Stimulated activated CD8-positive, alpha-beta memory T cell treated with anti-CD3 and anti-CD28 coated beads, Interleukin-7, amount 100 ng/mL, for 48 hours (primary cell): ENCODE measurements at regions not wholly inside any gene's neighbourhood (a gene's known extent, or its start where the extent isn't known, plus 50 kb on each side); places are given as distances from the start of the nearest gene placed in this dataset.

Experiments
- DNase-seq, 2 donors: peaks; one replicate each; pipeline ENCODE4 v3.0.0-alpha.2; 2020; ENCODE audit warnings: low read depth in 1 of 2; ENCODE audit errors: extremely low read depth in 1 of 2

DNA sequence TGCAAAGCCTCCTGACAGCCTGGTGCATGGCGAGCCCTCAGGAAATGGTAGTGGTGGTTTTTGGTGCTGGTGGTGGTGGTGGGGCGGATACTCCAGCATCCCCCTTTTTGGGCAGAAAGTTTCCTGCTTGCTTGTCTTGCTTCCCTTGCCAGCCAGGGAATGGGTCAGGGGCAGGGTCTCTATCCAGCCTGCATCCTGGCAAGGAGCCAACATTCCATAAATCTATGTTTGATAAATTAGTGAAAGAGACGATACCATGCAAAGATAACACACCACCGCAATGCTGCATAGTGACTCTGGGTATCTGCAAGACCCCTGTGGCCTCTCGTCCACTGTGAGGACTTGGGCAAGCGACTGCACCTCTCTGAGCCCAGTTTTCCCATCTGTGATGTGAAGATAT, 246.2 kb downstream of the LRFN2 start:
- no peak for DNase-seq

DNA sequence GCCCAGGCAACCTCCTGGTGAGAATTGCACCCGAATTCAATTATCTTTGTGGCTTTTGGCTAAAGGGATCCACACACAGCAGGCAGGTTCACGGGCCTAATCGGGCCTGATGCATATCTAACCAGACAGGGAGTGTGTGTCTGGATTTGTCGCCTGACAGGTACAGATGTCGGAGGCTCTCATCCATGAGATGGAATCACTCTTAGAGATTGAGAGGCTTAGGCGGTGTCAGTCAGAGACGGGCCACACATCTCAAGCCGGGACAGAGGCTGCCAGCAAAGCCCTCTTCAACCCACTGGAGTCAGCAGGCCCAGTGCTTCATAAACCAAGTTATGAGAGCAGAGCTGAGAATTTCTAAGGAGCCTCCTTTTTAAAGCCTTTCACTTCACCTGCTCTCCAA, 247.0 kb downstream of the LRFN2 start:
- DNase-seq: no peak

DNA sequence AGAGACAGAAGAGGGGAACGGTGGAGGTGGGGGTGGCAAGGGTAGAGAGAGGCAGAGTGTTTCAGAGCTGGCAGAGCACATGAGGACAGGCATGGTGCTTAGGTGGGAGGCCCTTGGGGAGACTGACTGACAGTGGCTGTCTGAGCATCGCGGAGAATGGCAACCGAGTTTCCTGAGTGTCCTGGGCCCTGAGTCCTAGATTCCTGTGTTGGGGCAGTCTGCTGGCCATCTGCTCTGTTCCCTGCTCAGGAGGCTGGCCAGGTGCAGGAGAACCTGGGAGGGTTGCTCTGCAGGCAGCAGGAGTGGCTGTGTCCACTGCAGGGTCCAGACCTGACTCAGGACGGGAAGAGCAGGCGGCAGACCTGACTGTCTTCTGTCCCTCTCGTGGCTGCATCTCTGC, 248.9 kb downstream of the LRFN2 start:
- DNase-seq: no peak

DNA sequence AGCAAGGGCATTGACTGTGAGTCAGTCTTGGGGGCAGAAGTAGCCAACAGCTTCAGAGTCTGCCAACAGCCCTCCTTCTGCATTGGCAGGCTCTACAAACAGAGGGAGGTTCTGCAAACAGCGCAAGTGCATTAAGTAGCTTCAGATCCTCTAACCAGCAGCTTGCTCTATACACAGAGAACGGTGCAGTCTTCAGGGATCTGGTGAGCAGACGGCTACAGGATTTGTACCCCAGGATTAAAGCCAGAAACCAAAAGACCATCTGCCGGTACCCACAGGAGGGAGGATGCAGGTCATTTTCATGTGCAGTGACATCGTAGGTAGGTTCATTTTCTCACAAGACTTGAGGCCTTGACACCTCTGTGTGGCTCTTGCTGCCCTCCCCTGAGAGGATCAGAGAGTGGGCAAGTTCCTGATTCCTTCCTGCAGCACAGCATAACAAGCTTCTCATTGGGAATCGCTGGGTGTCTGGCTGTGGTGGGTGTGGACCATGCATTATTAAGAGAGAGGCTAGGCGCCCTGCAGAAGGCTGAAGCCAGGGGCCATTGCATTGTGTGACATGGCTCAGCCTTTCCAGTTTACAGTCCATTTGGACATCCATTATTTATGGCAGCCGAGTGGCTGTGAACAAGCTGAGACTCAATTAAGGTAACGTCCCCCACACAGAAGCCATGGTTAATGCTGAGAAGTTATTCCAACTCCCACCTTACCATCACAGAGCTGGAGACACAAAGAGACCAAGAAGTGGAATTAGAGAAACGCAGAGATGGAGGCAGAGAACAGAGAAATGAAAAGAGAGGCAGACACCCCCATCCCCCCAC, 250.0 kb downstream of the LRFN2 start:
- no peak for DNase-seq

DNA sequence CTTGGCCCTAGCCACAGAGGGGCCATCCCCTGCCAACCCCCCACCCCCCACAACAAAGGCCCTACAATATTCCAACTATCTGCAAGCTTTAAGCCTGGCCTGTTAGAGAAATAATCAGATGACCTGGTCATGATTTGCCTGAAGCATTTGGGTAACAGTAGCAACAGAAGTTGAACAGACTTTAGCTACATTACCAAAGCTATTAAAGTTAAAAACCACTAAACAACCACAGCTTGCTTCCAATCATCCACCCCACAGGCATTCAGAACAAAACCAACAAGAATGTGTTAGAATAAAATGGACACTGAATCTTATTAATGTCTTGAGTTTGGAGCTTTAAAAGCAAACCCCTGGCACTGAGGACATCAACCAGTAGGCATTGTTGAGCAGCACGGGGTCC, 250.9 kb downstream of the LRFN2 start:
- DNase-seq: no peak

DNA sequence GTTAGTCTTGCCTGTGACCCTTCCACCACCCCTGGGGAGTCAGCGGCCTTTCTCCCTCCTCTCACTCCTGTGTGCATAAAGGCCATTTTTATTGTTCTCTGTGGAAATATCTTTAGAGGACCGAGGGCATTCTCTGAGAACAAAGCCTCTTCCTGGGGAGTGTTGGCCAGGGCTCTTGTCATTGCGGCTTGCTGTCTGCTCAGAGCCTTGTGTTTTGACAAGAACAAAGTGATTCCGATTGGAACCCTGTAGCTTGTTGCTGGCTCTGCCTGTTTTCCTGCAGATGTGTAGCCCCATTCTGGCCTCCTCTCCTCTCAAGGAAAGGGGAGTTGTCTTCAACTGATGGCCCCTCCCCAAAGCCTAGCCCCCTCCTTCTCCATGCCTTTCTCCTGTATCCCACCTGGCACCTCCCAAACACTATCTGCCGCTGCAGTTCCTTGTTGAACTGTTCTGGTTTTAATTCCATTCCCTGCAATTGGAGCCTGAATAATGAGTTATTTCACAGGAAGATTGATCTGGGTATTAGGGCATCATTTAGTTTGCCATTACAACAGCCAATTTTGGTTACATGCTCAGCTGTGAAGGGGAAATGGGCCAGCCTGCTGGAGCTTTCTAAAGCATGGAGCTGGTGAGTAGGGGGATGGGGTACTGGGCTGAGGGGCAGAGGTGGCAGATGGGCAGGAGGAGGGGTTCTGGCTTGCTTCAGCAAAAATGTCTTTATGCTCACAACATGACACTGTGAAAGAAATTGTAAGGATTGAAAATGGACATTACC, 252.5 kb downstream of the LRFN2 start:
- no peak for DNase-seq

DNA sequence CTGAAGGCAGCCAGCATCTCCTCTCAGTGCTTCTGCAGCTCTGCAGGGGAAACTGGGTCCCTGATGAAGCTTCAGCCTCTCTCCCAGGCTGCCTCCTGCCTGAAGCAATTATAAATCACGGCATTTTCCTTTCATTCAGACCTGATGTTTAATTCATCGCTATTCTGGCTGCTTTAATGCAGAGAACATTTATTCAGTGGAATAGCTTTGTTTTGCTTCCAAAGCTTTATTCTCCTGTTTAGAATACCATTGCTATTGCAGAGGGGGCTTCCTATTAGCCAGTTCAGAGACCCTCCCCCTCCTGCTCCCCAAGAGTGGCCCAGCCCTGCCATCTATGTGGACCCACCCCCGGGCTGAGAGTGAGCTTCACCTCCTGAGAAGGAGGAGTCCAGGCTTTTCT, 255.6 kb downstream of the LRFN2 start:
- no peak for DNase-seq

DNA sequence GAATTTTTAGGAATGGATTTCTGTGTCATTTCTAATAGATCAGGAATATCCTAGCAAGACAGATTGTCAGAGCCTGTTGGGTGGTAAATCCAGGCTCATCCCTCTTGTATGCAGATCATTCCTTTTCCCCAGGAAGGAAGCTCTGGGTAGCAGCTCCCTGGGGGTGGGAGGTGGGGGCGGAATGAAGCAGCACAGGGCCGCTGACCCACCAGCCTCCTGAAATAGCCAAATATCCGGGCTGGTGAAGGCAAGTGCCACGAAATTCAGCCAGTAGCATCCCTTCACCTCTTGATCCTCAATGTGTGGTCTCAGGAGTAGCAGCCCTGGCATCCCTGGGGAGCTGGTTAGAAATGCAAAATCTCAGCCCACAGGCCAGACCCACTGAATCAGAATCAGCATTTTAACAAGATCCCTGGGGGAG, 256.9 kb downstream of the LRFN2 start:
- no peak for DNase-seq

DNA sequence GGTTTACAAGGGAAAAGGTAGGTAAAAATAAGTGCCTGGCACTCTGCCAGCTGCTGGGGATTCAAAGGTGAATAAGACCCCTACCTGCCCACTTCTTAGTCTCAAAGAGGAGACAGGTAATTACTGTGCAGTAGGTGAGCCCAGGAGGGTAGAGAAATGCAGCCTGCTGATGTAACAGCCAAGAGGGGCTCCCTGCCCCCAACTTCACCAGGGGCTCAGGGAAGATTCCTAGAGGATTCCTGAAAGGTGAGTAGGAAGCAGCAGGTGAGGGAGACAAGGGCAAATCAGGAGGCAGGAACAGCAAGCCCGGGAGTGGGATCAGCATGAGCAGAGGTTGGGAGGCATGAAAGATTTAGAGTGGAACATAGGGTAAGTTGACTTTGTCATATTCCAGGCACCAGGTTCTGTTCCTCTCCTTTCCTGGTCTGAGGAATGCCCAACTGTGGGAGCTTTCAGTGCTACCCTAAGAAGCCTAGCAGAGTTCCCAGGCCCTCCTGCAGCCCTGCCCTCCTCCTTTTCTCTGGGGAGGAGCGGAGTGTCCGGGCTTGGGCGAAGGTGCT, 258.1 kb downstream of the LRFN2 start:
- DNase-seq: no peak

DNA sequence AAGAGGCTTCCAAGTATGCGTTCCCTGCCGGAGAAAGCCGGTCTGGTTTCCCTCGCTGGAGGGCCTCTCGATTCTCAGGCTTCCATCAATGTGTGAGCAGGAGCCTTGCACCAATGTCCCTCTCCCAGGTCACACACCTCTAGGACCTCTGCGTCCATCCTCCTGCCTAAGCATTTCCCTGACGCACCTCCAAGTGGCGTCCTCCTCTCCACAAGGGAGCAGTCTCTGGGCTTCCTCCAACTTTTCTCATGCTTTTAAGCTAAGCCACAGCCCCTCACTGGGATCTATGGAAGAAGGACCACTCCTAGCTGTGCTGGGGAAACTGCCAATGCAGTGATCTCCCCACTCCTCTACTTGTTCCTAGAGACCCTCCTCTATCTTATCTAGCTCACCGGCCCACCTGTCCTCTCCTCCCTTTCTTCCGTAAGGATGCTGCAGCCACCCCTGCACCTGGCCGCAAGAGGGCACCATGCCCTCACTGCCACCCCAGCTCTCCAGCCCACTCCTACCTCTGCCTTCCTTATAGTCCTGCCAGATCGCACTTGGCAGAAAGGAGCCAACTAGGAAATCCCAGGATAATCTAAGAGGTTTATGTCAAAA, 258.7 kb downstream of the LRFN2 start:
- peak in 1 of 2 donors; percentile 3 for DNase-seq

DNA sequence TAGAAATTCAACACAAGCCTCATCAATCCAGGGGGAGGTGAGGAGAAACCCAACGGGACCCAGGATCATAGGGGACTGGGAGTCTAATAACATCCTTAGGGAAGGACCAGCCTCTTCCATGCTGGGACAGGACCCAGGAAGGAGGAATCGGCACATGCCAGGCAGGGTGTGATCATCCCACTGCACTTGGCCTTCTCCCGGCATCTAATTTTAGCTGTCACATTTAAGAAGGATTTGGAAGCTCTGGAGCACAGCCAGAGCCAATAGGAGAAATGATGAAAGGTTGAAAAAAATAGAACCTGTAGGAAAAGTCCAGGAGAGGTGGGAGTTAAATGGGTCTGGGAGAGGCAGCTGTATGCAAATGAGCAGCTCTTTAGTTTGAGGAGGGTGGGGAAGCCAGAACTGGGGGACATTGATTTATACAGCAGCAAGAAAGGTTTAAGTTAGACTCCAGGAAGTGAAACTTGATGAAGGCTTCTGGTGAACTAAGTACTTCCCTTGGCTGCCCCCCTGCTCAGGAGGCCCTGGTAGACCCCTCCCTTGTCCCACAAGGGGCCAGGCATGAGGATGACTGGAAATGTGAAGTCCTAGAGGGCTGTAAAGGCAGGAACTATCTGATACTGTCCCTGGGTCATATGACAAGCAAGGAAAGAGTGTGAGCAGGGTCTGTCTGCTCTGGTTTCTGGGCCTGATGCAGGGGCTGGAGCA, 260.3 kb downstream of the LRFN2 start:
- DNase-seq: no peak

DNA sequence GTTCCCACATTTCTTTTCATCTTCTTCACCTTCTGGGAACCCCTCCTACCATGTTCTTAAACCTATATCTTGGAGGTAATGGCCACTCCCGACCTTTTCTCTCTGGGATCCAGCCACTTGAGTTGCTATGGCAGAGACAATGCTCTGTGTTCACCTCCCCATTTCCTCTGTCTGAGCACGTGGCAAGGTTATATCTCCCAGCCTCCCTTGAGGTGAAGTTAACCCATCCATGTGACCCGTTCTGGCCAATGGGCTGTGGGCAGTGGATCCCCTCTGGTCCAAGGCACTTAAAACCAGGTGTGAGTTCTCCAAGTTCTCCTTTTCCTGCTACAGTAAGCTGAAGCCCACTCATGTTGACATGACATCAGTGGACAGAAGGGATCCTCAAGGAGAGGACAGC, 261.4 kb downstream of the LRFN2 start:
- no peak for DNase-seq

DNA sequence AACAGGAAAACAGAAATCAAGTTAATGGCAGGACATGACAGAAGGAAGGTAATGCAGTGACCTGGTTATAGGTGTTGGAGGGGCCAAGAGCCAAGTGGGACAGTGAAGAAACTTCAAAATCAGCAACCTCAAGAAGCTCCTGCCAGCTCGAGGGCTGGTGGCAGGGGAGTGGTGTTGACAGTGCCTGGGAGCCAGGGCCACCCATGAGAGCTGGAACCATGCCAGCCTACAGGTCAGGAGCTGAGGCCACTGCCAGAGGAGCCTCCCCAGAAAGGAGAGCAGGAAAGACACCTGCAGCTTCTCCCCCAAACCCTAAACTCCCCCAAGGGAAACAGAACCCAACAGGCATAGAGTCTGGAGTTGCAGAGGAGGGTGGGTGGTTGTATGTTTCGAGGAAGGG, 262.1 kb downstream of the LRFN2 start:
- DNase-seq: no peak

DNA sequence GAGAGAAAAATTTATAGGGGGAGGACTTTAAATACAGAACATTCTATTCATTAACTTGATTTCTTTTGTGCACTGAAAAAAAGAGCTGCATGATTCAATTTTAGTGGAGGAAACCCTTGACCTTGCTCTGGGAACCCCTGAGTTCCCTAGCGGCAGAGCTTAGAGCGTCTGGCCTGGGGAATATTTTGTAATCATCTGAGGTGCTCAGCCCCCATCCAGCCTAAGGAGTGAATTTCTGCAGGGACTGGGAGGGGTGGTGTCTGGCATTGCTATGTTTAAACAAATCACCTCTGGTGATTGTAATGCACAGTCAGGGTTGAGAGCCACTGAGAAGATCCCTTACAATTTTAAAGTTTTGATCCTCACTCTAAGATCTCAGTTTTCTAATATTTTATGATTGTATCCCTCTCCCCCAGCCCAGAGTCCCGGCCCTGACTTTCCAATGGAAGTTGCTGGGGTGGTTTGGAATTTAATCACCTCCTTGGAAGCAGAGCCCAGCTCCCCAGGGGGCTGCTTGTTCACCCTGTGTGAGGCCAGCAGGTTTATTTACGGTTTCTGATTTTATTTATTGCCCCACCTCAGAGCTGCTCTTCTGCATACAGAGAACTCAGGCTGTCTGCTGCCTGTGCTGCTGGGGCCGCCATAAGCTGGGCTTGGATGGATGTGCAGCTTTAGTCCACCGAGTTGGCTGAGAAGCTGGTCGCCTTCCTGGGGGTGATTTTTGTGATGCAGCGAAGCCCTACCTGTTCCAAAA, 263.1 kb downstream of the LRFN2 start:
- no peak for DNase-seq

DNA sequence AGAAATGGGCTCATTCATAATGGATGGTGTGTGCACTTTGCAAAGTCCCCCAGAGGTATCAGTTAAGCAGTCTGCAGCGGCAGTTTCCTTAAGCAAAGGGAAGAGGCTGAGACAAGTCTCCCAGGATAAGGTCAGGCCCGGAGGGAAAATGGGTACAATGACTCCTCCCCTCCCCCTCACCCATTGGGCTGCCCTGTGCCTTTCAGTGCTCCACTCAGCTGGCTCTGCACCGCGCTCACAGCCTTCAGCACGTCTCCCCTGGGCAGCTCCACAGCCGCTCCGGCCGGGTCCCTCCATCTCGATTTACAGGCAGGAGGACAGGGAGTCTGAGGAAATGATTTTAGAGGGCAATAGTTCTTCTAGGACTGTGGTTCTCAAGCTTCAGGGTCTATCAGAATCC, 264.8 kb downstream of the LRFN2 start:
- DNase-seq: no peak

DNA sequence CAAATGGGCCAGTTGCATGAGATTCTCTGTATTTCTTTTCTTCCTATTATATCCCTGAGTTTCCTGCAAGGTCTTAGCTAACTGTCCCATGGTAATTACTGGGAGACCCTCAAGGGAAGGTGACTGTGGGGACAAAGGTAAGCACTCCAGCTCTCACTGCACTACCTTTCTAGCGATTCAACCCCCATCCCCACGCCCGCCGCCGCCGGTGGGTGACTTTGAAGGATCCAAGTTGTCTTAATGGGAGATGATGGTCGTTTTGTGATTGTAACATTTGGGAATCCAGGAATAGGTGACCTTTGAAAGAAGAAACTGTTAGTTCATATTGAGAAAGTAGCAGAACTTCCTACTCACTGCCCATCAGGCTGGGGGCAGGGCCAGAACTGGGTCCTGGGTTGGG, 265.5 kb downstream of the LRFN2 start:
- no peak for DNase-seq

DNA sequence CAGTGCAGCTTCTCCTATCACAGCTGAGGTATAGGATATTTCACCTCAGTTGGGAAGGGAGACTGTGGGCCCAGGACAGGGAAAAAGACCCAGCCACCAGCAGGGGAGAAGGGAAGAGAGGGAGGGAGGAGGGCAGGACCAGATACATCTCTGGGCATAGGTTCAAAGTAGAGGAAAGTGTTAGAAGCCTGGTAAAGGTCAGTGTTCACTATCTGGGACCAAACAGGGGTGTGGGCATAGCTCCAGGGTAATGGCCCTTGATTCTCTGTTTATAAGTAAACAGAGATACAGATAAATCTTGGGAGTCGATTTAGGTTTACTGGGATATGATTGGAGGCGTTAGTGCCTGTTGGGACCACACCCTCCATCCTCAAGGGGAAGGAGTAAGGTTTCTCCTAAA, 266.2 kb downstream of the LRFN2 start:
- no peak for DNase-seq

DNA sequence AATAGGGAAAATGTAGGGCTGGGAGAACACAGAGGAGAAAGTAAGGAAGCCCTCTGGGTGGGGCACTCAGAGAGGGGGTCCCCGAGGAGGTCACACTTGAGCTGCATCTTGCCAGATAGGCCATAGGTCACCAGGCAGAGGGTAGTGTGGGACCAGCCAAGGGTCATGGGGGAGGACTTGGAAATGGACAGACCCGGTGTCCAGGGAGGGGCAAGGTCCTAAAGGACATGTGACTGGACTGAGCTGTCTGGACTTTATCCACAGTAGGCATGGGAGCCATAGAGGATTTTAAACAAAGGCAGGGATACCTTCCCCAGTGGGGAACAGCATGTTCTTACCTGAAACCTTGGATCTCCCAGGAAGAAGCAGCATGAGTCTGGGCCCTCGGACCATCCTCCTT, 266.7 kb downstream of the LRFN2 start:
- no peak for DNase-seq

DNA sequence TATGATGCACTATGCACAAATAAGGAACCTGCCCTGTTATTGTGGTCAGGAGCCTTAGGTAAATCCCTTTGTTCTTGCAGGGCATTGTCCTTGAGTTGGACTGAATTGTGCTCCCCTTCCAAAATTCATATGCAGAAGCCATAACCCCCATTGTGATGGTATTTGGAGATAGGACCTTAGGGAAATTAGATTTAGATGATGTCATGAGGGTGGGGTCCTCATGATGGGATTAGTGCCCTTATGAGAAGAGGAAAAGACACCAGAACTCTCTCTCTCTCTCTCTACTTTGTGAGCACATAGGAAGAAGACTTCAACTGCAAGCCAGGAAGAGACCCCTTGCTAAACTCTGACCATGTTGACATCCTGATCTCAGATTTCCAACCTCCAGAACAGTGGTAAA, 268.0 kb downstream of the LRFN2 start:
- no peak for DNase-seq

DNA sequence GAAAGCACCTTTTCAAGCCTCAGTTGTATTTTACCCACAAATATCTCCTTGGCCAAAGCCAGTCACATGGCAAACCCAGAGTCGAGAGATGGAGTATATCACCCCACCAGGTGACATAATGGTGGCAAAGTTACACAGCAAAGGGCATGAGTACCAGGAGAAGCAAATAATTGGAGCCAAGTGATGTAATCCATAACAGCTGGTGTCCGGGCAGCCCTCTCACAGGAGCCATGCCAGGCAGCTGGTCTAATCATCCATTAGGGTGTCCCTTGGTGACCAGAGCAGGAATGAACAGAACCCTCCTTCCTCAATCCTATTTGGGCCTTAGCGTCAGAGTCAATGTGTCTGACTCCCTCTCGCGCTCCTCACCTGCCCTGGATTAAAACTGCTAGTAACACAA, 272.1 kb downstream of the LRFN2 start:
- DNase-seq: no peak
